ENCODE measurements at regions not wholly inside any gene's neighbourhood (a gene's known extent, or its start where the extent isn't known, plus 50 kb on each side); places are given as distances from the start of the nearest gene placed in this dataset.

GRCh38 chr18:62447652-62448051 lies 75.2 kb upstream of the ZCCHC2 start:
- no peak for ATAC-seq
- TF ChIP-seq TCF4 (CRISPR knock-in tag; IDR thresholded peaks at IDR 0.05; ENCODE audit: borderline replicate concordance) (no peak), PPARA (CRISPR knock-in tag; IDR thresholded peaks at IDR 0.05; ENCODE audit: borderline replicate concordance) (no peak), BACH2 (CRISPR knock-in tag; IDR thresholded peaks at IDR 0.05; ENCODE audit: borderline replicate concordance) (no peak), ZNF70 (CRISPR knock-in tag; IDR thresholded peaks at IDR 0.05) (no peak)

- TF ChIP-seq ISL1 (CRISPR knock-in tag; IDR thresholded peaks at IDR 0.05) (no peak), ZNF8 (CRISPR knock-in tag; IDR thresholded peaks at IDR 0.05) (no peak), OSR1 (CRISPR knock-in tag; IDR thresholded peaks at IDR 0.05) (no peak), PATZ1 (CRISPR knock-in tag; IDR thresholded peaks at IDR 0.05; ENCODE audit: borderline replicate concordance) (no peak), TCF4 (CRISPR knock-in tag; IDR thresholded peaks at IDR 0.05; ENCODE audit: borderline replicate concordance) (no peak)
- ATAC-seq, result no peak
Measured at GRCh38 chr18:62448426-62448825, 74.4 kb upstream of the ZCCHC2 start.

- no peak for ATAC-seq
- TF ChIP-seq TSHZ2 (CRISPR knock-in tag; IDR thresholded peaks at IDR 0.05), result no peak
- TF ChIP-seq BACH2 (CRISPR knock-in tag; IDR thresholded peaks at IDR 0.05; ENCODE audit: borderline replicate concordance), result no peak
- no peak for TF ChIP-seq OSR1 (CRISPR knock-in tag; IDR thresholded peaks at IDR 0.05)
- TF ChIP-seq ZNF70 (CRISPR knock-in tag; IDR thresholded peaks at IDR 0.05), result no peak
- TF ChIP-seq ARNTL (CRISPR knock-in tag; IDR thresholded peaks at IDR 0.05; ENCODE audit: borderline replicate concordance, low read depth), result no peak
- no peak for TF ChIP-seq ISL1 (CRISPR knock-in tag; IDR thresholded peaks at IDR 0.05)
- no peak for TF ChIP-seq POU6F1 (CRISPR knock-in tag; IDR thresholded peaks at IDR 0.05; ENCODE audit: borderline replicate concordance, low read depth)
Measured at GRCh38 chr18:62449490-62450104, 73.2 kb upstream of the ZCCHC2 start.

- TF ChIP-seq TOX (CRISPR knock-in tag; IDR thresholded peaks at IDR 0.05; ENCODE audit: borderline replicate concordance) (no peak), TCF4 (CRISPR knock-in tag; IDR thresholded peaks at IDR 0.05; ENCODE audit: borderline replicate concordance) (no peak), ZNF565 (CRISPR knock-in tag; conservative IDR thresholded peaks at IDR 0.05; ENCODE audit: low read depth) (no peak), ZNF70 (CRISPR knock-in tag; IDR thresholded peaks at IDR 0.05) (no peak), ARNTL (CRISPR knock-in tag; IDR thresholded peaks at IDR 0.05; ENCODE audit: borderline replicate concordance, low read depth) (no peak), SNAI2 (CRISPR knock-in tag; IDR thresholded peaks at IDR 0.05) (no peak), POU6F1 (CRISPR knock-in tag; IDR thresholded peaks at IDR 0.05; ENCODE audit: borderline replicate concordance, low read depth) (no peak)
- no peak for ATAC-seq
Measured at GRCh38 chr18:62450175-62450545, 72.7 kb upstream of the ZCCHC2 start.

- peak; percentile 90 for ATAC-seq
- no peak for TF ChIP-seq TOX (CRISPR knock-in tag; IDR thresholded peaks at IDR 0.05; ENCODE audit: borderline replicate concordance)
- TF ChIP-seq CREB5 (CRISPR knock-in tag; IDR thresholded peaks at IDR 0.05; ENCODE audit: low read depth), result no peak
- no peak for TF ChIP-seq ZFP3 (CRISPR knock-in tag; IDR thresholded peaks at IDR 0.05)
- peak; percentile 40 for TF ChIP-seq ISL1 (CRISPR knock-in tag; IDR thresholded peaks at IDR 0.05)
Measured at GRCh38 chr18:62450546-62451410, 72.0 kb upstream of the ZCCHC2 start.
